A549 (cell line): ENCODE measurements at regions not wholly inside any gene's neighbourhood (a gene's known extent, or its start where the extent isn't known, plus 50 kb on each side); places are given as distances from the start of the nearest gene placed in this dataset.

Experiments
- ATAC-seq, 2 experiments: fragments of 200-7000 bp in 1 of 2; fragments of >200 bp in 1 of 2; cut with Nextera tagmentation in 1 of 2; cut with Tn5 transposase in 1 of 2; 3 replicates each; pipeline versions ENCODE4 v1.8.0 to v1.9.1; 2018 to 2020; ENCODE audit warnings: mild to moderate bottlenecking in 1 of 2, moderate library complexity in 1 of 2
- CTCF ChIA-PET: fragments of 300-600 bp; sonication (Branson Sonifier 250); formaldehyde crosslinking; extraction: SDS; loops from one replicate; lab custom pipeline; 2021; ENCODE audit warnings: antibody characterized with exemption, inconsistent platforms; lab: Yijun Ruan, JAX
- POLR2A ChIA-PET: fragments of 350-600 bp; formaldehyde crosslinking; extraction: SDS; loops from one replicate; lab custom pipeline; 2021; ENCODE audit warnings: antibody characterized with exemption, inconsistent platforms; lab: Yijun Ruan, JAX
- DNase-seq, 2 experiments: peaks; one replicate each; pipeline versions ENCODE4 v3.0.0 to v3.0.0-alpha.2; 2011 to 2016; ENCODE audit warnings: low read depth in 1 of 2, low spot score in 1 of 2
- FAIRE-seq: peaks from 2 replicates; lab custom pipeline; 2011; peaks lifted over from hg19 to GRCh38; lab: Jason Lieb, UNC
- H3K27ac ChIP-seq, 2 experiments: fragments of >200 bp; sonication (Bioruptor Twin); formaldehyde crosslinking; 3 replicates each; pipeline ENCODE4 v1.5.1; 2016 to 2017
- H3K4me1 ChIP-seq: fragments of >200 bp; sonication (Bioruptor Twin); formaldehyde crosslinking; 3 replicates; pipeline ENCODE4 v1.6.1; 2016
- H3K4me2 ChIP-seq: fragments of >200 bp; sonication (Bioruptor Twin); formaldehyde crosslinking; 3 replicates; pipeline ENCODE4 v1.6.1; 2016
- H3K4me3 ChIP-seq: fragments of >200 bp; sonication (Bioruptor Twin); formaldehyde crosslinking; 3 replicates; pipeline ENCODE4 v1.5.1; 2016
- H3K9me3 ChIP-seq: fragments of >200 bp; sonication (Bioruptor Twin); formaldehyde crosslinking; 3 replicates; pipeline ENCODE4 v1.6.1; 2016
- CHD2 ChIP-seq: fragments of 150-350 bp; IDR thresholded peaks from 2 replicates; pipeline ENCODE4 v1.6.1; 2014; ENCODE audit warnings: low read length; ENCODE audit not compliant: partially characterized antibody
- FOSB ChIP-seq: fragments of 250-450 bp; sonication (Bioruptor Pico); IDR thresholded peaks from 2 replicates; pipeline ENCODE4 v1.5.0; 2020; ENCODE audit warnings: mild to moderate bottlenecking, moderate library complexity
- KDM1A ChIP-seq: fragments of 200-600 bp; sonication (generic); IDR thresholded peaks from 2 replicates; pipeline ENCODE4 v1.6.1; 2016; ENCODE audit warnings: low read depth, mild to moderate bottlenecking
- MAFK ChIP-seq: fragments of 450-650 bp; IDR thresholded peaks from 2 replicates; pipeline ENCODE4 v1.6.1; 2014; ENCODE audit not compliant: partially characterized antibody
- MYC ChIP-seq: IDR thresholded peaks from 2 replicates; pipeline ENCODE4 v1.6.1; 2012; ENCODE audit warnings: mild to moderate bottlenecking, inconsistent platforms, low read length, improper control_type of control experiment, borderline replicate concordance
- NR3C1 ChIP-seq: fragments of >200 bp; sonication (Bioruptor Twin); formaldehyde crosslinking; IDR thresholded peaks from 3 replicates; pipeline ENCODE4 v1.6.1; 2017
- PBX3 ChIP-seq: IDR thresholded peaks from 2 replicates; pipeline ENCODE4 v1.6.1; 2012
- RCOR1 ChIP-seq: fragments of 150-350 bp; IDR thresholded peaks from 2 replicates; pipeline ENCODE4 v1.6.1; 2014; ENCODE audit warnings: antibody characterized with exemption, low read length, low read depth
- TP53 ChIP-seq: fragments of 250-450 bp; sonication (Bioruptor Pico); IDR thresholded peaks from 2 replicates; pipeline ENCODE4 v1.5.0; 2021; ENCODE audit warnings: mild to moderate bottlenecking, moderate library complexity
- ZC3H11A ChIP-seq: fragments of 450-650 bp; IDR thresholded peaks from 2 replicates; pipeline ENCODE4 v1.6.1; 2014; ENCODE audit warnings: antibody characterized with exemption, mild to moderate bottlenecking
- WGBS: methylation state at CpG from one replicate; pipeline ENCODE4 v1.1.6; 2017; ENCODE audit errors: missing lambda C conversion rate; 5-methylcytosine and 5-hydroxymethylcytosine counted together
- TF ChIP-seq, protein P1 (sequence below): fragments of >200 bp; sonication (Bioruptor Twin); formaldehyde crosslinking; IDR thresholded peaks from 3 replicates; pipeline ENCODE4 v1.6.1; 2016

DNA sequence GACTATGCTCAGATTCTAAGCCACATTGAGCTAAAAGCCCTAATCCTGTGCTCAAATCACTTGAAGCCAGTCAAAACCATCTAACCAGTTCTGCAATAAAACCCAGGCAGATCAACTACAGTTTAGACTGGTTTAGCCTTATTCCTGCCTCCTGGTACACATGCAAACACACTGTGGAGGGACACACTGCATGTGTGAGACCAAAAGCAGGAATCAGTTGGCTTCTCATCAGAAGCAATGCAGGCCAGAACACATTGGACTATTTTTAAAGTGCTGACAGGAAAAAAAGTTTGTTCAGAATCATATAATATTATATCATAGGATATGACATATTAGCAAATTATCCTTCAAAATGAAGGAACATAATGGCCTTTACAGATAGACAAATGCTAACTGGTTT lies 52.5 kb upstream of the NT5C1B start:
- FAIRE-seq (no peak), DNase-seq (no peak), ATAC-seq (no peak)
- H3K4me2 ChIP-seq = no peak overlapping the region
- no peak for TF ChIP-seq TP53 (CRISPR knock-in tag)
- no peak for TF ChIP-seq ZC3H11A
- TF ChIP-seq MYC = no peak
- no peak for TF ChIP-seq NR3C1
- no peak for TF ChIP-seq PBX3
- no peak for TF ChIP-seq CHD2
- TF ChIP-seq KDM1A = no peak
- no peak for TF ChIP-seq FOSB (CRISPR knock-in tag)
- H3K9me3 ChIP-seq = peaks cover 4% of the 10 kb centered on the region; the same call in 1 of the 3 replicates
- no peak overlapping the region for H3K27ac ChIP-seq
- ChIA-PET CTCF (no interaction called here), POLR2A (no interaction called here)
- H3K4me3 ChIP-seq = no peak overlapping the region
- no peaks in the 10 kb centered on the region for H3K4me1 ChIP-seq

DNA sequence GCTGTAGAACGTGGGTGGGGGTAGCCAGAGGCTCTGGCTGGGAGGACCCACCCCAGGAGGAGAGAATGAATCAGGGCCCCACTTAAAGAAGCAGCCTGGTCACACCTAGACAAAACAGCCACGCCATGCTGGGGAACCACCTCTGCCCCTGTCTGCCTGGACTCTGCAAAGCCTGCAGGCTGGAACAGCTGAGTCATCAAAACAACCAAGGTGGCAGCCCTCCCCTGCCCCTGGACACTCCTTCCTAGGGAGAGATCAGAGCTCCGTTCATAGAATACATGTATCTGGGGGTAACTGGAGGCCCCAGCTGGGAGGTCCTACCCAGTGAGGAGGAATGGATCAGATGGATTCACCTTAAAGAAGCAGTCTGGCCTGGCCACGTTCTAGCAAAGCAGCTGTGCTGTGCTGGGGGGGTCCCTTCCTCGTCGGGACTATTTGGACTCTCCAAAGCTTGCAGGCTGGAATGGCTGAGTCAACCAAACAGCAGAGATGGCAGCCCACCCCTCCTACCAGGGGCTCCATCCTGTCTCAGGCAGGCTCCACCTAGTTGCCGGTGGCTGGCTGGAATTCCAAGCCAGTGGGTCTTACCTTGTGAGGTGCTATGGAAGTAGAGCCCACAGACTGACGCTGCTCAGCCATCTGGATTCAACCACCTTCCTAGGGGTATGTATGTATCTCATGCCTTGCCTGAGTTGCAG lies 50.5 kb upstream of the NT5C1B start:
- ChIA-PET CTCF (no interaction called here), POLR2A (no interaction called here)
- H3K9me3 ChIP-seq = peaks cover 11% of the 10 kb centered on the region
- no peak overlapping the region for H3K27ac ChIP-seq
- no peak overlapping the region for H3K4me2 ChIP-seq
- 32% methylated on average over 8 of the region's 8 CpGs for WGBS
- TF ChIP-seq RCOR1 = no peak
- TF ChIP-seq, protein P1, sequence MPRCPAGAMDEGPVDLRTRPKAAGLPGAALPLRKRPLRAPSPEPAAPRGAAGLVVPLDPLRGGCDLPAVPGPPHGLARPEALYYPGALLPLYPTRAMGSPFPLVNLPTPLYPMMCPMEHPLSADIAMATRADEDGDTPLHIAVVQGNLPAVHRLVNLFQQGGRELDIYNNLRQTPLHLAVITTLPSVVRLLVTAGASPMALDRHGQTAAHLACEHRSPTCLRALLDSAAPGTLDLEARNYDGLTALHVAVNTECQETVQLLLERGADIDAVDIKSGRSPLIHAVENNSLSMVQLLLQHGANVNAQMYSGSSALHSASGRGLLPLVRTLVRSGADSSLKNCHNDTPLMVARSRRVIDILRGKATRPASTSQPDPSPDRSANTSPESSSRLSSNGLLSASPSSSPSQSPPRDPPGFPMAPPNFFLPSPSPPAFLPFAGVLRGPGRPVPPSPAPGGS = no peak
- TF ChIP-seq MAFK = peak; percentile 91
- no peak for FAIRE-seq
- H3K4me3 ChIP-seq = no peak overlapping the region
- H3K4me1 ChIP-seq = no peaks in the 10 kb centered on the region
- ATAC-seq = no peak
- DNase-seq = no peak
